H1 (cell line): ENCODE measurements at regions not wholly inside any gene's neighbourhood (a gene's known extent, or its start where the extent isn't known, plus 50 kb on each side); places are given as distances from the start of the nearest gene placed in this dataset.

Experiments used
- BCL11A ChIP-seq, 2 experiments: IDR thresholded peaks; one replicate each; pipeline ENCODE4 v1.6.1; 2011; ENCODE audit warnings: low read depth in 2 of 2, low read length in 2 of 2, mild to moderate bottlenecking in 2 of 2
- EP300 ChIP-seq, 2 experiments: IDR thresholded peaks; 1 replicate in 1 of 2; 2 replicates in 1 of 2; pipeline ENCODE4 v1.6.1; 2011 to 2012; ENCODE audit warnings: low read depth in 2 of 2, low read length in 2 of 2, mild to moderate bottlenecking in 2 of 2, borderline replicate concordance in 1 of 2, inconsistent platforms in 1 of 2, moderate library complexity in 1 of 2
- TBP ChIP-seq: IDR thresholded peaks from 2 replicates; pipeline ENCODE4 v1.6.1; 2011; ENCODE audit warnings: low read depth, low read length, improper control_type of control experiment

DNA sequence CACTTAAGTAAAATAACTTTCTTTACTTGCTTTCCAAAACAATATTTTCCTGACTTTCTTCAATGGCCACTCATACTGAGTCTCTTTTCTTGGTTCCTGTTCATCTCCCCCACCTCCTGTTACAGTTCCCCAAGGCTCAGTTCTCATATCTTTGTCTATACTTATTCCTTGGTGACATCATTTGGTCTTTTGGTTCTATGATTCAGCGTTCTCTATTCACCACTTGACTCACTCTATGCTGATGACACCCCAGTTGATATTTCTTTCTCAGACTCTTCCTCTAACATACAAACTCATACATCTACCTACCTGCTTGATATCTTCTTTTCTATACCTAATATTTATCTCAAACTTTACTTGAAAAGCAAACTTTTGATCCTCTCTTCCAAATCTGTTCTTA, 85.0 kb upstream of the P3H2 start (continued):
- TF ChIP-seq EP300 (IDR thresholded peaks at IDR 0.05; ENCODE audit: borderline replicate concordance in 1 of 2, low read depth in 2 of 2, low read length in 2 of 2) = no peak
- no peak for TF ChIP-seq BCL11A (IDR thresholded peaks at IDR 0.05; ENCODE audit: low read depth in 2 of 2, low read length in 2 of 2)
- no peak for TF ChIP-seq TBP
